Stomach (tissue), 4 donors: ENCODE measurements at regions not wholly inside any gene's neighbourhood (a gene's known extent, or its start where the extent isn't known, plus 50 kb on each side); places are given as distances from the start of the nearest gene placed in this dataset.

Experiments used
- EP300 ChIP-seq: sonication (generic); formaldehyde crosslinking; IDR thresholded peaks from one replicate; pipeline ENCODE4 v1.6.1; 2017; ENCODE audit warnings: antibody characterized with exemption
- POLR2A ChIP-seq, 4 donors: fragments of 450-650 bp; IDR thresholded peaks; one replicate each; pipeline ENCODE4 v1.6.1; 2016; ENCODE audit warnings: antibody characterized with exemption in 4 of 4, control low read depth in 2 of 4, mild to moderate bottlenecking in 1 of 4, moderate library complexity in 1 of 4
- POLR2AphosphoS5 ChIP-seq, 3 donors: sonication (generic); formaldehyde crosslinking; IDR thresholded peaks; one replicate each; pipeline ENCODE4 v1.6.1; 2016; ENCODE audit warnings: antibody characterized with exemption in 3 of 3
- TF ChIP-seq, protein P1 (sequence below), 7 experiments: fragments of 450-650 bp in 4 of 7; fragments of 200-600 bp in 3 of 7; sonication (generic) in 3 of 7; IDR thresholded peaks; one replicate each; pipeline ENCODE4 v1.5.1; 2016 to 2019; ENCODE audit warnings: antibody characterized with exemption in 7 of 7, control low read depth in 2 of 7, mild to moderate bottlenecking in 1 of 7

GRCh38 chr11:116427903-116428637 lies 344.7 kb downstream of the BUD13 start:
- TF ChIP-seq, protein P1, sequence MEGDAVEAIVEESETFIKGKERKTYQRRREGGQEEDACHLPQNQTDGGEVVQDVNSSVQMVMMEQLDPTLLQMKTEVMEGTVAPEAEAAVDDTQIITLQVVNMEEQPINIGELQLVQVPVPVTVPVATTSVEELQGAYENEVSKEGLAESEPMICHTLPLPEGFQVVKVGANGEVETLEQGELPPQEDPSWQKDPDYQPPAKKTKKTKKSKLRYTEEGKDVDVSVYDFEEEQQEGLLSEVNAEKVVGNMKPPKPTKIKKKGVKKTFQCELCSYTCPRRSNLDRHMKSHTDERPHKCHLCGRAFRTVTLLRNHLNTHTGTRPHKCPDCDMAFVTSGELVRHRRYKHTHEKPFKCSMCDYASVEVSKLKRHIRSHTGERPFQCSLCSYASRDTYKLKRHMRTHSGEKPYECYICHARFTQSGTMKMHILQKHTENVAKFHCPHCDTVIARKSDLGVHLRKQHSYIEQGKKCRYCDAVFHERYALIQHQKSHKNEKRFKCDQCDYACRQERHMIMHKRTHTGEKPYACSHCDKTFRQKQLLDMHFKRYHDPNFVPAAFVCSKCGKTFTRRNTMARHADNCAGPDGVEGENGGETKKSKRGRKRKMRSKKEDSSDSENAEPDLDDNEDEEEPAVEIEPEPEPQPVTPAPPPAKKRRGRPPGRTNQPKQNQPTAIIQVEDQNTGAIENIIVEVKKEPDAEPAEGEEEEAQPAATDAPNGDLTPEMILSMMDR (IDR thresholded peaks at IDR 0.05) = no peak
- no peak for TF ChIP-seq POLR2A (IDR thresholded peaks at IDR 0.05)
- no peak for TF ChIP-seq EP300
- TF ChIP-seq POLR2AphosphoS5 (IDR thresholded peaks at IDR 0.05) = no peak
